ENCODE measurements at regions not wholly inside any gene's neighbourhood (a gene's known extent, or its start where the extent isn't known, plus 50 kb on each side); places are given as distances from the start of the nearest gene placed in this dataset.
"Not testable (repeated sequence)": the region's sequence is repeated elsewhere in the genome, so short reads cannot be mapped to it uniquely, and the experiment has no call there.

GRCh38 chr6:76982476-76983199 lies 480.7 kb downstream of the HTR1B start:
- ChIA-PET CTCF (no interaction called here), POLR2A (no interaction called here)
- TF ChIP-seq SIN3A (IDR thresholded peaks at IDR 0.05; ENCODE audit: borderline replicate concordance, insufficient read depth, low read depth, low read length) (no peak), TCF7L2 (IDR thresholded peaks at IDR 0.05; ENCODE audit: low read depth, low read length) (no peak), POLR2AphosphoS5 (IDR thresholded peaks at IDR 0.05; ENCODE audit: low read depth, low read length) (no peak), REST (IDR thresholded peaks at IDR 0.05; ENCODE audit: insufficient read depth in 1 of 2, low read depth in 2 of 2, low read length in 1 of 2) (no peak)
- TF ChIP-seq, protein P1, sequence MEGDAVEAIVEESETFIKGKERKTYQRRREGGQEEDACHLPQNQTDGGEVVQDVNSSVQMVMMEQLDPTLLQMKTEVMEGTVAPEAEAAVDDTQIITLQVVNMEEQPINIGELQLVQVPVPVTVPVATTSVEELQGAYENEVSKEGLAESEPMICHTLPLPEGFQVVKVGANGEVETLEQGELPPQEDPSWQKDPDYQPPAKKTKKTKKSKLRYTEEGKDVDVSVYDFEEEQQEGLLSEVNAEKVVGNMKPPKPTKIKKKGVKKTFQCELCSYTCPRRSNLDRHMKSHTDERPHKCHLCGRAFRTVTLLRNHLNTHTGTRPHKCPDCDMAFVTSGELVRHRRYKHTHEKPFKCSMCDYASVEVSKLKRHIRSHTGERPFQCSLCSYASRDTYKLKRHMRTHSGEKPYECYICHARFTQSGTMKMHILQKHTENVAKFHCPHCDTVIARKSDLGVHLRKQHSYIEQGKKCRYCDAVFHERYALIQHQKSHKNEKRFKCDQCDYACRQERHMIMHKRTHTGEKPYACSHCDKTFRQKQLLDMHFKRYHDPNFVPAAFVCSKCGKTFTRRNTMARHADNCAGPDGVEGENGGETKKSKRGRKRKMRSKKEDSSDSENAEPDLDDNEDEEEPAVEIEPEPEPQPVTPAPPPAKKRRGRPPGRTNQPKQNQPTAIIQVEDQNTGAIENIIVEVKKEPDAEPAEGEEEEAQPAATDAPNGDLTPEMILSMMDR (IDR thresholded peaks at IDR 0.05), result no peak
- Histone ChIP-seq H3K9me3 (ENCODE audit: control insufficient read depth, insufficient read depth, low read depth, low read length) (no peaks in the 10 kb centered on the region), H3K27me3 (ENCODE audit: control insufficient read depth, insufficient read depth, low read length) (no peaks in the 10 kb centered on the region), H3K36me3 (ENCODE audit: control insufficient read depth, insufficient read depth, low read length) (no peaks in the 10 kb centered on the region), H3K4me1 (ENCODE audit: control insufficient read depth, insufficient read depth, low read length) (no peaks in the 10 kb centered on the region), H3K4me3 (ENCODE audit: low read depth in 2 of 2, low read length in 2 of 2) (no peak overlapping the region), H3K27ac (ENCODE audit: low read length) (no peak overlapping the region)
- in situ Hi-C loops (cut with HindIII; ENCODE audit: low pct_unique_long_range_greater_than_20kb, low sequenced_read_pairs) (no loop called here), intact Hi-C loops (cut with micrococcal nuclease; ENCODE audit: unreplicated experiment) (no loop called here)
- ATAC-seq (no peak), DNase-seq (ENCODE audit: low read depth, low spot score) (no peak)
- BruUV-seq (replicated peaks), result no TSS peak

DNA sequence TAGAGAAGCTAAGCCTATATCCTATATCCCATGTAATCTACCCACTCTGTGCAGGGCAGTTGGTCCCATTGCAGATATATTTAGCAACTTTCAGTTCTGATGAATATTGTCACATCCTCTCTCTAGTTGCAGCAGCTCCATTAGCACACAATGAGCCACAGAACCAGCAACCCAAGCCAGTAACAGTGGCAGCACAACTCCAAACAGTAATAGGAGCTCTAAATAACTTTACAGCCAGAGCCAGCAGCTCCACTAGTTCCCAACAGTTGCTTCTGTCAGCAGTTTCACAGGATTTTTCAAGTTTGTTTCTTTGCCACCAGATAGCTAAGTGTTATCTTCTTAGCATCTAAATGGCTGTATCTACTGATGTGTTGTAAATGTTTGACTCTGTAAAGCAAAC lies 490.8 kb downstream of the HTR1B start:
- TF ChIP-seq REST (IDR thresholded peaks at IDR 0.05; ENCODE audit: insufficient read depth in 1 of 2, low read depth in 2 of 2, low read length in 1 of 2) (no peak), TCF7L2 (IDR thresholded peaks at IDR 0.05; ENCODE audit: low read depth, low read length) (no peak), SIN3A (IDR thresholded peaks at IDR 0.05; ENCODE audit: borderline replicate concordance, insufficient read depth, low read depth, low read length) (no peak), POLR2AphosphoS5 (IDR thresholded peaks at IDR 0.05; ENCODE audit: low read depth, low read length) (no peak)
- no peak overlapping the region for H3K4me3 ChIP-seq (ENCODE audit: low read depth in 2 of 2, low read length in 2 of 2)
- H3K36me3 ChIP-seq (ENCODE audit: control insufficient read depth, insufficient read depth, low read length), result no peaks in the 10 kb centered on the region
- ChIA-PET POLR2A (no interaction called here), CTCF (no interaction called here)
- in situ Hi-C loops (cut with HindIII; ENCODE audit: low pct_unique_long_range_greater_than_20kb, low sequenced_read_pairs), result no loop called here
- no peaks in the 10 kb centered on the region for H3K27me3 ChIP-seq (ENCODE audit: control insufficient read depth, insufficient read depth, low read length)
- no peaks in the 10 kb centered on the region for H3K4me1 ChIP-seq (ENCODE audit: control insufficient read depth, insufficient read depth, low read length)
- H3K9me3 ChIP-seq (ENCODE audit: control insufficient read depth, insufficient read depth, low read depth, low read length), result no peaks in the 10 kb centered on the region
- intact Hi-C loops (cut with micrococcal nuclease; ENCODE audit: unreplicated experiment), result no loop called here
- ATAC-seq (no peak), DNase-seq (ENCODE audit: low read depth, low spot score) (no peak)
- H3K27ac ChIP-seq (ENCODE audit: low read length), result no peak overlapping the region
- no TSS peak for BruUV-seq (replicated peaks)

GRCh38 chr6:76959177-76959576 lies 504.1 kb downstream of the HTR1B start:
- H3K27ac ChIP-seq (ENCODE audit: low read length); H3K36me3 ChIP-seq (ENCODE audit: control insufficient read depth, insufficient read depth, low read length); CTCF ChIA-PET; H3K27me3 ChIP-seq (ENCODE audit: control insufficient read depth, insufficient read depth, low read length); H3K4me3 ChIP-seq (ENCODE audit: low read depth in 2 of 2, low read length in 2 of 2); BruUV-seq (replicated peaks); POLR2A ChIA-PET; ATAC-seq; DNase-seq (ENCODE audit: low read depth, low spot score); intact Hi-C loops (cut with micrococcal nuclease; ENCODE audit: unreplicated experiment); H3K4me1 ChIP-seq (ENCODE audit: control insufficient read depth, insufficient read depth, low read length); in situ Hi-C loops (cut with HindIII; ENCODE audit: low pct_unique_long_range_greater_than_20kb, low sequenced_read_pairs); H3K9me3 ChIP-seq (ENCODE audit: control insufficient read depth, insufficient read depth, low read depth, low read length): not testable (repeated sequence)

Data from Panc1 (cell line).